Chondrocyte (in vitro differentiated cells): ENCODE measurements at regions not wholly inside any gene's neighbourhood (a gene's known extent, or its start where the extent isn't known, plus 50 kb on each side); places are given as distances from the start of the nearest gene placed in this dataset.

Experiments used
- DNase-seq: peaks from one replicate; pipeline ENCODE4 v3.0.0; 2021; ENCODE audit warnings: mixed read lengths, low spot score
- H3K27ac Mint-ChIP-seq: one replicate; pipeline ENCODE4 v1.8.0; 2021; ENCODE audit warnings: mild to moderate bottlenecking, moderate library complexity, mixed read lengths; ENCODE audit not compliant: unreplicated experiment
- H3K27me3 Mint-ChIP-seq: 2 replicates; pipeline ENCODE4 v1.8.0; 2021; ENCODE audit warnings: low read depth, mixed read lengths
- H3K36me3 Mint-ChIP-seq: 2 replicates; pipeline ENCODE4 v1.8.0; 2021; ENCODE audit warnings: low read depth, mixed read lengths
- H3K4me1 Mint-ChIP-seq: 2 replicates; pipeline ENCODE4 v1.8.0; 2021; ENCODE audit warnings: low read depth, mild to moderate bottlenecking, mixed read lengths
- H3K4me3 Mint-ChIP-seq: one replicate; pipeline ENCODE4 v1.8.0; 2021; ENCODE audit warnings: mild to moderate bottlenecking, moderate library complexity, mixed read lengths; ENCODE audit not compliant: unreplicated experiment
- H3K9me3 Mint-ChIP-seq: 2 replicates; pipeline ENCODE4 v1.8.0; 2021; ENCODE audit warnings: low read depth, mixed read lengths
- TF ChIP-seq, protein P1 (sequence below): fragments of 200-600 bp; sonication (generic); IDR thresholded peaks from 2 replicates; pipeline ENCODE4 v1.5.0; 2021; ENCODE audit warnings: antibody characterized with exemption, mild to moderate bottlenecking, moderate library complexity

DNA sequence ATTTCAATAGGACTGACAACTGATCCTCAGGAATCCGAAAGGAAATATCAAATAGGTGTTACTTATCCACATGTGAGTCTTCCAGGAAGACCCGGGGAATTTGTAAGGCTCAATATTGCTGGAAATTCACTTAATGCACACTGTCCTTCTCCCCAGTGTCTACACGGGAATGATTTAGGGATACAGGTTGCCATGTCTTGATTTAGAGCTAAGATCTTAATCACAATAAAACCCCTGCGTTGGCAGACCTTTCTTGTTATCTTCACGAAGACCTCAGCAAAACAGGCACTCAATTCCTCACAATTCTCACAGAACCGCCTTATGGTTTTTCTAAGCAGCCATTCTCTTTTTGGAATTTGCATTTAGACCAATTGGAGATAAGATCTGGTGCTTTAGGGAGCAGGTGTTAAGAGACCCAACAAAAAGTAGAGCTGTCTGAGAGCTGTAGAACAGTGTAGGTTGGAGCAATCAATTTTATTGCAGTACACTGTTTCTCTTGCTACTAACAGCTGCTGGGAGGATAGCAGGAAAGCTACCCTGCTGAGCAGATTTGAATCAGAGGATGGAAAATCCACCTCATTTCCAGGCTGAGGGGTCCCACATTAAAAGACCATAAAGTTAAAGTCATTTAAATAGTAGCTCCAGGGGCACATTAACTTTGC is 925.7 kb downstream of the EPHA3 start:
- TF ChIP-seq, protein P1, sequence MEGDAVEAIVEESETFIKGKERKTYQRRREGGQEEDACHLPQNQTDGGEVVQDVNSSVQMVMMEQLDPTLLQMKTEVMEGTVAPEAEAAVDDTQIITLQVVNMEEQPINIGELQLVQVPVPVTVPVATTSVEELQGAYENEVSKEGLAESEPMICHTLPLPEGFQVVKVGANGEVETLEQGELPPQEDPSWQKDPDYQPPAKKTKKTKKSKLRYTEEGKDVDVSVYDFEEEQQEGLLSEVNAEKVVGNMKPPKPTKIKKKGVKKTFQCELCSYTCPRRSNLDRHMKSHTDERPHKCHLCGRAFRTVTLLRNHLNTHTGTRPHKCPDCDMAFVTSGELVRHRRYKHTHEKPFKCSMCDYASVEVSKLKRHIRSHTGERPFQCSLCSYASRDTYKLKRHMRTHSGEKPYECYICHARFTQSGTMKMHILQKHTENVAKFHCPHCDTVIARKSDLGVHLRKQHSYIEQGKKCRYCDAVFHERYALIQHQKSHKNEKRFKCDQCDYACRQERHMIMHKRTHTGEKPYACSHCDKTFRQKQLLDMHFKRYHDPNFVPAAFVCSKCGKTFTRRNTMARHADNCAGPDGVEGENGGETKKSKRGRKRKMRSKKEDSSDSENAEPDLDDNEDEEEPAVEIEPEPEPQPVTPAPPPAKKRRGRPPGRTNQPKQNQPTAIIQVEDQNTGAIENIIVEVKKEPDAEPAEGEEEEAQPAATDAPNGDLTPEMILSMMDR, result no peak
- Mint-ChIP-seq H3K4me3 (no peak overlapping the region), H3K27ac (no peak overlapping the region), H3K36me3 (peaks cover 1% of the 10 kb centered on the region), H3K27me3 (no peaks in the 10 kb centered on the region), H3K9me3 (peaks cover 2% of the 10 kb centered on the region), H3K4me1 (peaks cover 11% of the 10 kb centered on the region)
- no peak for DNase-seq

DNA sequence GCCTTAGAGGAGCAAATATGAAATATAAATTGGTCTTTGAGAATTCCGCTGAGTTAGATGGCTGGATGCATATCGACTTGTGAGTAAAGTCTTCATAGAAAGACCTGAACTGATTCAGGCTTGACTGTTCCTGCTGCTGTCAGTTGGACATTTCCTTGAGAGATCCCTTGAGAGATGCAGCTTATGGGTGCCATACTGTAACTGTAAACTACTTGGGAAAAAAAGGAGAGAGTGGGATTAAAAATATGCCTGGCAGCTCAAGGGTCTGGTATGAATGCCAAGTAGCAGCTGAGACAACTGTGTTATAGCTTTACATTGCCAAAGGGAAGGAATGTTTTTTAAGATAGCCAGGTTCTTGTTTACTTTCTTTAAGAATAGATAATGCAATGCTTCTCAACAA is 926.6 kb downstream of the EPHA3 start:
- Mint-ChIP-seq H3K4me3 (no peak overlapping the region), H3K9me3 (no peaks in the 10 kb centered on the region)

DNA sequence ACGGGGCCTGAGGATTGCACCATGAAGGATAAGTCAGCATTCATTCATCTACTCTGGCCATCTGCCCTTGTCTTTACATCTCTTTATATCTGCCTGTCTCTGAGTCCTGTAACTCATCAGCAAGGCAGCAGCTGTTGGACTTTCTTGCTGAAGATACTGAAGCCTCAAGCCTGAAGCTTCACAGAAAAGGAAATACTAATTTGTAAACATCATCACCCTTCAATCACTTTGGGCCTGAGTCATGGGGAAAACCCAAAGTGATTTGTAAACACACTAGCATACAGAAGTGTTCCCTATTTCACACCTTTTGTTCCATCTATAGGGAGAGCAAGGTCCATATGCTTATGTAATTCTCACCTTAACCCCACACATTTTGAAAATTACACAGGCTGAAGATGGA is 928.2 kb downstream of the EPHA3 start:
- Mint-ChIP-seq H3K27ac (no peak overlapping the region), H3K4me3 (no peak overlapping the region), H3K27me3 (no peaks in the 10 kb centered on the region), H3K36me3 (no peaks in the 10 kb centered on the region), H3K9me3 (no peaks in the 10 kb centered on the region), H3K4me1 (peaks cover 11% of the 10 kb centered on the region)
- no peak for DNase-seq
- TF ChIP-seq, protein P1, result no peak

More for the DNA sequence above, 926.6 kb downstream of the EPHA3 start:
- no peaks in the 10 kb centered on the region for H3K36me3 Mint-ChIP-seq
- no peak overlapping the region for H3K27ac Mint-ChIP-seq
- TF ChIP-seq, protein P1, result no peak
- no peaks in the 10 kb centered on the region for H3K27me3 Mint-ChIP-seq
- no peak for DNase-seq
- peaks cover 11% of the 10 kb centered on the region for H3K4me1 Mint-ChIP-seq

DNA sequence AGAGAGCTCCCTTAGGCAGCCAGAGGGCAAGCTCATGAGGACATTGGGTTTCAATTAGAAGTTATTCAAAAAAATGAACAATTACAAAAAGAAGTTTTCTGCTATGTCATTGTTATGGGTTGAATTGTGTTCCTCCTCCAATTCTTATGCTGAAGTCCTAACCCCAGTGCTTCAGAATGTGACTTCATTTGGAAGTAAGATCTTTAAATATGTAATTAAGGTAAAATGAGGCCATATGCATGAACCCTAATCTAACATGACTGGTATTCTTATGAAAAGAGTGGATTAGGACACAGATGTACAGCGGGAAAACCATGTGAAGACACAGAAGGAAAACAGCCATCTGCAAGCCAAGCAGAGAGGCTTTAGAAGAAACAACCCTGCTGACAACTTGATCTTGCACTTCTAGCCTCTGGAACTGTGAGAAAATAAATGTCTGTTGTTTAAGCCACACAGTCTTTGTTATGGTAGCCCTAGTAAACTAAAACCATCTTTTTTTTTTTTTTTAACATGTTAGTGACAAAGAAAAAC is 929.6 kb downstream of the EPHA3 start:
- Mint-ChIP-seq H3K27ac (no peak overlapping the region), H3K9me3 (no peaks in the 10 kb centered on the region)

DNA sequence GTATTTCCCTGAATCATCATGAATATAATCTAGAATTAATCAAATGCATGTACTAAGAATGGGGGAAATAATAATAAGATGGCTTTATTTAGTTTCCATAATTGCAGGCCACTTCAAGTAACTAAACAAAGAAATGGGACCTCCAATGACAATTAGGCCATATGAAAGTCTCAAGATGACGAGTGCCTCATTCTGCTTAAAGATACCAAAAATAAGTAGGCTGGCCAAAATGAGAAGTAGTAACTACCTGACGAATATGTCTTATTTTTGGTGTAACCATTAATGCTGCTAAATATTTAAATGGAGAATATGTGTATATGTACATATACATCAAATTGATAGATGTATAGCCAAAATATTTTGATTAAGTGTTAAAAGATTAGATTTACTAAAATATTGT is 932.6 kb downstream of the EPHA3 start:
- H3K27me3 Mint-ChIP-seq, result no peaks in the 10 kb centered on the region
- H3K27ac Mint-ChIP-seq, result no peak overlapping the region
- no peaks in the 10 kb centered on the region for H3K4me1 Mint-ChIP-seq
- H3K4me3 Mint-ChIP-seq, result no peak overlapping the region
- no peaks in the 10 kb centered on the region for H3K36me3 Mint-ChIP-seq
- DNase-seq, result no peak
- H3K9me3 Mint-ChIP-seq, result no peaks in the 10 kb centered on the region
- TF ChIP-seq, protein P1, result no peak

More for the DNA sequence above, 929.6 kb downstream of the EPHA3 start:
- no peak for DNase-seq
- TF ChIP-seq, protein P1, result no peak
- Mint-ChIP-seq H3K4me1 (peaks cover 11% of the 10 kb centered on the region), H3K4me3 (no peak overlapping the region), H3K36me3 (no peaks in the 10 kb centered on the region), H3K27me3 (no peaks in the 10 kb centered on the region)
